Keratinocyte (primary cell): ENCODE measurements at regions not wholly inside any gene's neighbourhood (a gene's known extent, or its start where the extent isn't known, plus 50 kb on each side); places are given as distances from the start of the nearest gene placed in this dataset.

Experiments
- DNase-seq: peaks from one replicate; pipeline ENCODE4 v3.0.0-alpha.2; 2011; ENCODE audit warnings: low read depth, missing footprints, low spot score
- FAIRE-seq: peaks from 2 replicates; lab custom pipeline; 2011; peaks lifted over from hg19 to GRCh38; lab: Jason Lieb, UNC
- H2AFZ ChIP-seq: 2 replicates; pipeline ENCODE4 v1.6.0; 2012; ENCODE audit warnings: low read length, control low read depth, inconsistent platforms; ENCODE audit not compliant: control insufficient read depth
- H3K27ac ChIP-seq: 2 replicates; pipeline ENCODE4 v1.5.1; 2011; ENCODE audit warnings: low read length; ENCODE audit not compliant: control insufficient read depth, insufficient read depth
- H3K27me3 ChIP-seq: 3 replicates; pipeline ENCODE4 v1.6.0; 2011; ENCODE audit warnings: low read length; ENCODE audit not compliant: control insufficient read depth, insufficient read depth; ENCODE audit errors: extremely low read depth
- H3K36me3 ChIP-seq, 2 experiments: 2 replicates in 1 of 2; 3 replicates in 1 of 2; pipeline ENCODE4 v1.5.1; 2011; ENCODE audit warnings: low read length in 2 of 2, mild to moderate bottlenecking in 1 of 2; ENCODE audit not compliant: control insufficient read depth in 2 of 2, insufficient read depth in 2 of 2; ENCODE audit errors: extremely low read depth in 1 of 2
- H3K4me1 ChIP-seq: 3 replicates; pipeline ENCODE4 v1.5.1; 2011; ENCODE audit warnings: low read length; ENCODE audit not compliant: control insufficient read depth, insufficient read depth; ENCODE audit errors: extremely low read depth
- H3K4me2 ChIP-seq: 3 replicates; pipeline ENCODE4 v1.6.0; 2011; ENCODE audit warnings: low read depth, low read length; ENCODE audit not compliant: control insufficient read depth, insufficient read depth; ENCODE audit errors: extremely low read depth
- H3K4me3 ChIP-seq, 3 experiments: fragments of 200-600 bp in 1 of 3; sonication (generic) in 1 of 3; 2 replicates in 2 of 3; 3 replicates in 1 of 3; pipeline ENCODE4 v1.5.1; 2011 to 2016; ENCODE audit warnings: low read length in 3 of 3, mild to moderate bottlenecking in 3 of 3, control low read depth in 2 of 3, inconsistent platforms in 1 of 3, low read depth in 1 of 3, mixed read lengths in 1 of 3, mixed run types in 1 of 3, moderate library complexity in 1 of 3; ENCODE audit not compliant: control insufficient read depth in 2 of 3, insufficient read depth in 2 of 3; ENCODE audit errors: extremely low read depth in 1 of 3
- H3K79me2 ChIP-seq: 2 replicates; pipeline ENCODE4 v1.6.0; 2012; ENCODE audit warnings: low read length; ENCODE audit not compliant: control insufficient read depth, insufficient read depth
- H3K9ac ChIP-seq: 3 replicates; pipeline ENCODE4 v1.6.0; 2011; ENCODE audit warnings: low read length; ENCODE audit not compliant: control insufficient read depth, insufficient read depth; ENCODE audit errors: extremely low read depth
- H3K9me1 ChIP-seq: 3 replicates; pipeline ENCODE4 v1.6.0; 2011; ENCODE audit warnings: low read length; ENCODE audit not compliant: control insufficient read depth, insufficient read depth; ENCODE audit errors: extremely low read depth
- H3K9me3 ChIP-seq: 2 replicates; pipeline ENCODE4 v1.5.1; 2012; ENCODE audit warnings: low read depth, low read length; ENCODE audit not compliant: control insufficient read depth
- H4K20me1 ChIP-seq: 3 replicates; pipeline ENCODE4 v1.6.0; 2011; ENCODE audit warnings: low read length; ENCODE audit not compliant: control insufficient read depth, insufficient read depth; ENCODE audit errors: extremely low read depth
- CTCF ChIP-seq, 3 experiments: IDR thresholded peaks in 1 of 3; conservative IDR thresholded peaks in 1 of 3; optimal IDR thresholded peaks in 1 of 3; 2 replicates in 2 of 3; 3 replicates in 1 of 3; pipeline versions ENCODE3 to v1.5.1; 2011; ENCODE audit warnings: low read length in 3 of 3, mild to moderate bottlenecking in 3 of 3, moderate library complexity in 2 of 3, control low read depth in 1 of 3, inconsistent platforms in 1 of 3; ENCODE audit not compliant: insufficient read depth in 2 of 3; ENCODE audit errors: extremely low read depth in 1 of 3
- EZH2 ChIP-seq: IDR thresholded peaks from one replicate; pipeline ENCODE4 v1.6.1; 2012; ENCODE audit warnings: inconsistent platforms, mild to moderate bottlenecking, low read length, moderate library complexity
- dilution Hi-C: fragments of 300-500 bp; cut with MboI; formaldehyde crosslinking; loops from one replicate; pipeline ENCODE4 v1.7.0; 2020; ENCODE audit warnings: low sequenced_read_pairs; ENCODE audit not compliant: extremely low pct_ligation_motif_present

- H3K4me2 ChIP-seq, result no peak overlapping the region
- DNase-seq, result no peak
- no peak overlapping the region for H3K9ac ChIP-seq
- H3K4me1 ChIP-seq, result no peaks in the 10 kb centered on the region
- no peaks in the 10 kb centered on the region for H3K27me3 ChIP-seq
- no peak for FAIRE-seq
- TF ChIP-seq EZH2 (no peak), CTCF (optimal IDR thresholded peaks at IDR 0.05 in 1 of 3, IDR thresholded peaks at IDR 0.05 in 1 of 3, conservative IDR thresholded peaks at IDR 0.05 in 1 of 3; ENCODE audit: extremely low read depth in 1 of 3, insufficient read depth in 2 of 3, low read length in 3 of 3) (no peak)
- dilution Hi-C loops, result no loop called here
- no peaks in the 10 kb centered on the region for H3K36me3 ChIP-seq
- H2AFZ ChIP-seq, result no peak overlapping the region
- H3K27ac ChIP-seq, result no peak overlapping the region
- H4K20me1 ChIP-seq, result no peaks in the 10 kb centered on the region
- H3K9me3 ChIP-seq, result no peaks in the 10 kb centered on the region
- no peak overlapping the region for H3K4me3 ChIP-seq
- no peaks in the 10 kb centered on the region for H3K9me1 ChIP-seq
- no peaks in the 10 kb centered on the region for H3K79me2 ChIP-seq
Measured at GRCh38 chr12:78316136-78316535, 485.4 kb downstream of the NAV3 start.

DNA sequence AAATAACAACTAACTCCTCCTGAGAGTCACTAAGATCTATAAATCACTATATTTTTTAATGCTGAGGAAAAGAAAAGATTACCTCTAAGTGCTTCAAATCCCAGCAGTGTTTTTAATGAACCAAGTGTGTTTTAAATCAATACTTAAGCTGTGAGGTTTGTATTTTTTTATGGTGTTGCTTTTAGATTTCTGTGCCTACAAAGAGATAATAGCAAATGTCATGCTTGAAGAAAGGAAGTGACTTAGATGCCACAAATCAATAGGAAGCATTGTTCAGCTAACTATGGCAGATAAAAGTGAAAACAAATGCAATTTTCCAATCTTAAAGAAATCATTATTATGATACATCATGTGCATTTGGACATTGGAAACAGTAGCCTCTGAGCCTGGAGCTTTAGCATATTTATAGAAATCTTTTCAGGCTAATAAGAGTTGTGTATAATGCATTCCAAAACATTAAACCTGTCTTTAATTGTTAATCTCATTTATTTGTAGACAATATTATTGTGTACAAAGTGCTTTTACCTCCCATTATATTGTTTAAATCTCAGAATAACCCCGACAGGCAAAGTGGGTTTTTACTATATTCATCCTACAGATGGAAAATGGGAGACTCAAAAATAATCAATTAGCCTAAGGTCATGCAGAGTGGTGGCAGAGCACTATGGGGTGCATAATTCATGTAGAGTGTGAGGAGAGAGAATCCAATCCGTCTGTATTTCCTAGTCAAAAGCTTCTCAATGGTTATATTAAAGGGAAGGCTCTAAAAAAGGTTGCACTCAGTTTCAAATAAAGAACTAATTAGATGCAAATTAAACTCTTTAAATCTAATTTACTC, 486.2 kb downstream of the NAV3 start:
- Histone ChIP-seq H3K9me3 (no peaks in the 10 kb centered on the region), H3K27ac (no peak overlapping the region), H3K4me2 (no peak overlapping the region), H3K79me2 (no peaks in the 10 kb centered on the region), H3K36me3 (no peaks in the 10 kb centered on the region), H3K4me3 (no peak overlapping the region), H4K20me1 (no peaks in the 10 kb centered on the region), H3K9me1 (no peaks in the 10 kb centered on the region), H3K27me3 (no peaks in the 10 kb centered on the region), H3K9ac (no peak overlapping the region), H3K4me1 (no peaks in the 10 kb centered on the region), H2AFZ (no peak overlapping the region)
- TF ChIP-seq EZH2 (no peak), CTCF (optimal IDR thresholded peaks at IDR 0.05 in 1 of 3, IDR thresholded peaks at IDR 0.05 in 1 of 3, conservative IDR thresholded peaks at IDR 0.05 in 1 of 3; ENCODE audit: extremely low read depth in 1 of 3, insufficient read depth in 2 of 3, low read length in 3 of 3) (no peak)
- FAIRE-seq (no peak), DNase-seq (no peak)
- dilution Hi-C loops, result no loop called here
